Ecto neural progenitor cell (in vitro differentiated cells): ENCODE measurements at regions not wholly inside any gene's neighbourhood (a gene's known extent, or its start where the extent isn't known, plus 50 kb on each side); places are given as distances from the start of the nearest gene placed in this dataset.

Experiments
- DNase-seq: peaks from one replicate; pipeline ENCODE4 v3.0.0-alpha.2; 2018; ENCODE audit warnings: low spot score

GRCh38 chr13:103328899-103329298 is 262.7 kb upstream of the SLC10A2 start:
- DNase-seq, result no peak

DNA sequence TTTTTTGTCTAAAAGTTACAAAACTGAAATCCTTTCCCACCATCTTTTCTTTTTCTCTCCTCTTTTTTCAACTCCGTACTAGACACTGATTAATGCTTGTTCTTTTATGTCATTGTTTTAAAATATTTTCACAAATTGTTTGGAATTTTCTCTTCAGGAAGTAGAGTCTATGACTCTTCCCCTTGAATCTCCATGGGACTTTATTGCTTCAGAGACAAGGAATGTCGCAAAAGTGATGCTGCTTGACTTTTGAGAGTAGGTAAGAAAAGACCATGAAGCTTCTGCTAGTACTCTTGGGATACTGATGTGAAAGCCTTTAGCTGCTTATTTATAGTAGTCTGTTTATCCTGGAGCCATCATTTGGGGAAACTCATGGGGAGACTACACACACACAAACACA is 260.1 kb upstream of the SLC10A2 start:
- DNase-seq, result no peak

DNA sequence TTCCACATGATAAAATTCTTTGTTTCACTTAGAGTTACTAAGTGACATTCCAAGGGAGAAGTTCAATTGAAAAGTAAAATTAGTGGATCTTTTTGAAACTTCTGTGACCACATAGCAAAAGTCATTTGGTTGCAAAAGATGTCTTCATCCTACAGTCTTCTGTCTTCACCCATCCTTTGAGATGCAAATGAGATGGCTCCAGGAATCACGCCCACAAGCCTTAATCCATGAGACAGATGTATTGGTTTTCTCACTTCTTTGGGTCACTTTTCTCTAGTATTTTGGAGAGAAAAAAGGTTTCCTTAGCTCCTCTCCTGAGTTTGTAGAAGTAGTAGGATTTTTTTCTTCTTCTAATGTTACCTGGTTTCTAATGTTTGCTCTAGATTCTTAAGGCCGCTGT is 259.5 kb upstream of the SLC10A2 start:
- no peak for DNase-seq

DNA sequence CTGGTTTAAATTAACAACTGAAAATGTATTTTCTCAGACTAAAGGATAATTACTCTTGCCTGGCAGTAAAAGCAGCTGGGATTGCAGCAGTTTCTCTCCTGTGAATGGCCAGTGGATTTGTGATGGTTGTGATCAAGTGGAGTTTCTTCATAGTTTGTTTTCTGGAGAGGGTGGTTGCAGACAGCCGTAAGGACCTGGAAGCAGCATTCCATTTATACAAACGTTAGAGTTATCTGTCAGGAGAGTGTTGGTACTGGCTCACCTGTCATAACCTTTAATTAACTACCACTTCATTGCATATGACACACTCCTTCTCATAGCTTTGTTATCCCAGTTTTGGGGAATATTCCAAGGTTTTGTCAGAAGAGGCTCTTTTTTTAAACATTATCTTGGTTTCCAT is 258.4 kb upstream of the SLC10A2 start:
- DNase-seq, result no peak

DNA sequence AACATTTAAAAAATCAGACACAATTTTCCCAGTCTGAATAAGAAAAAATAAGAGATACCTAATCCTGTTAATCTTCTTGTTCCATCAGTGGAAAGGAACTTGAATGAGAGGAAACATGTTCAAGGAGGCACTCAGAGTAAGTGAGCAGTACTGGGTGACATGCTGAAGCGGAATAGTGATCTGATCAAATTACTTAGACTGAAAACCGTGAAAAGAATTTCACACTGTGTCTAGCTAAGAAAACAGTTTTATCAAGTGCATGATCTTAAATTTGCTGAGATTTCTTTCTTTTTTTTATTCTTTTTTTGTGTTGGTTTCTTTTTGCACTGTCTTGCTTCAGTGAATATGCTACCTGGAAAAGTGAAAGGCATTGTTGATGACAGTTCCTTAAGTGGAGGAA is 249.5 kb upstream of the SLC10A2 start:
- no peak for DNase-seq

GRCh38 chr13:103312467-103312866 is 246.2 kb upstream of the SLC10A2 start:
- no peak for DNase-seq

- DNase-seq, result no peak
Measured at GRCh38 chr13:103308667-103309066, 242.4 kb upstream of the SLC10A2 start.

GRCh38 chr13:103306163-103306562 is 239.9 kb upstream of the SLC10A2 start:
- DNase-seq, result no peak

DNA sequence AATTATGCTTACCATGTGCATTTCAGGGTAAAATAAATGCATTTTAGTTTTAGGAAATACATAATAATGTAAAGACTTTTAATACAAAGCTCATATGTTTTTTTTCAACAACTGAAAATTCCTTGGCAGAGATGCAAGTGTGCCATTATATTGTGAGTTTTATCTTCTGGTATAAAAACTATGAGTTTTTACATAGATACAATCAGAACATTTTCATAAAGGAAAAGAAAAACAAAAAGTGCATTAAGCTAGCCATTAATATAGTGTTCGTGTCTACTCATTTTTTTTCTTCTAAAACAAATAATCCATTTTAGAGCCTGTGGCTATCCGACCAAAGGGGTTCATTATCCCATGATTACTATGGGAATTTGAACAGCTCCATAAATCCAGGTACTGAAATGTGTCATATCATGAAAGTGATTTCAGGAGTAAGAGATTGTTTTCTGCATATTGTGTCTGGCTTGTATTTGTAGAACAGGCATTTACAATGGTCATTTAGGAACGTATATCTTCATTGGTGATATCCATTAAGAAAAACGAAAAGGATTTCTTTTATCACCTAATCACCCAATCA is 236.9 kb upstream of the SLC10A2 start:
- DNase-seq, result no peak

GRCh38 chr13:103302676-103303075 is 236.5 kb upstream of the SLC10A2 start:
- no peak for DNase-seq

DNA sequence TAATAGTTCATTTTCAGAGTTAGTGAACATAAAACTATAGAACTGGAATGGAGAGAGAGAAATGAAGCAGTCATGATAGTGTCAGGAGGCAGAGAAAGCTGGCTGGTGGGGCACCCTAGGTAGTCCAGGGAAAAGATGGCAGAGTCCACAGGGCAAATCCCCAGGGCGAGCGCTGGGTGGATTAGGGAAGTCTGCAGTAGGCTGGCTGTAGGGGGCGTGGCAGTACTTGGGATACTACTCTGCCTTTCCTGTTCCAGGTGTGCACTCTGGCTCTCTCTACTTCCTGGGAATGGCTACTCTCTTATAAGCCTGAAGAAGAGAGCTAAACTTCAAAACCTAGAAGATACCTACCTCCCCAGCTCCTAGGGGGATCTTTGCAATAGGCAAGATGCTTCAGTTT is 232.9 kb upstream of the SLC10A2 start:
- no peak for DNase-seq

- DNase-seq, result no peak
Measured at GRCh38 chr13:103297083-103297482, 230.9 kb upstream of the SLC10A2 start.

DNA sequence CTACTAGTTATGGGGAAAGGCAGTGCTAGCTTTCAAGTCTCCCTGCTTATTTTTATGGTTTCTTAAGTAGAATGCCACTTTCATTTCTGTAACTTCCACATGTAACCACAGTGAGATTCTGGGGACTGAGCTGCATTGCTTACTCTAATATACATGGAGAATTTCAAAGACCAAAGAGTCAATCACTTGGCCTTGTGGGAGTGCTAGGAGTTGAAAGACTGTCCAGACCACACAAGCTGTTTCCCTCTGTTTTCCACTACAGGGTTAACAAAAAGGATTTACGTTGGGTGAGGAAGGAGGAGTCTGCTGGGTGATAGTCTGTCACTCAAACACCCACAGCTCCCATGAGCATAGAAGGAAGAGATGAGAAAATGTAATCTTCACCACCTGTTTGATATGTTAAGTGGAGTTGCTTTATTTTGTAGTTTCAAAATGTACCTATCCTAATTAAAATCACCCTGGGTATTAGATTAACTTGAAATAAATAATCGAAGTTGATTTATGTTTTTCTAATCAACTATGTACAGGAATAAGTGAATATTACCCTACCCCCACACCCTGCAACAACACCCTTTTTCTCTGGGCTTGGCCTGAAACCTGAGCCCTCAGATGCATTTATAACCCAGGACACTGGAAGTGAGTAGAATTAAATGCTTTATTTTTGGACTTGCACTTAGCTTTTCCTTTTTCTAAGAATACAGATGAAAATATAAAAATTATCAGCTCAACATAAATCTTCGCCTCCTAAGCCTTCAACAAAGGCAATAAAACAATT is 225.8 kb upstream of the SLC10A2 start:
- no peak for DNase-seq

DNA sequence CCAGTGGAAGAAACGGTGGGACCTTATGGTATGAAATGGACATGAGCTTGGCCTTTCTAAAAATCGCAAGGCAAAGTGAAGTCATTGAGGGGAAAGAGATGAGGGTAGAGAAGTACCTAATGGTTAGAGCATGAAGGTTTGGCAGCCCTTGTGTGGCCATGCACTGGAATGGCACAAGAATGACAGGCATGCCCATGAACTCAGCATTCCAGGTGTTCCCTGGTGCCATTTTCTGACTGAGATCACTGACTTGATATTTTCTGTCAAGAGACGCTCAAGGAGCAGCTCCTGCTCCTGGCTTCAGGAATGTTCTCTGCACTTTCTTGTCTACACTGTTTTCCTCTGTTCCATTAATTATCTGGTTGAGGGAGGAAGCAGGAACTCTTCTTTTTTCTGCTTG is 225.0 kb upstream of the SLC10A2 start:
- DNase-seq, result no peak

- no peak for DNase-seq
Measured at GRCh38 chr13:103289681-103290080, 223.5 kb upstream of the SLC10A2 start.

- DNase-seq, result no peak
Measured at GRCh38 chr13:103288114-103288513, 221.9 kb upstream of the SLC10A2 start.

DNA sequence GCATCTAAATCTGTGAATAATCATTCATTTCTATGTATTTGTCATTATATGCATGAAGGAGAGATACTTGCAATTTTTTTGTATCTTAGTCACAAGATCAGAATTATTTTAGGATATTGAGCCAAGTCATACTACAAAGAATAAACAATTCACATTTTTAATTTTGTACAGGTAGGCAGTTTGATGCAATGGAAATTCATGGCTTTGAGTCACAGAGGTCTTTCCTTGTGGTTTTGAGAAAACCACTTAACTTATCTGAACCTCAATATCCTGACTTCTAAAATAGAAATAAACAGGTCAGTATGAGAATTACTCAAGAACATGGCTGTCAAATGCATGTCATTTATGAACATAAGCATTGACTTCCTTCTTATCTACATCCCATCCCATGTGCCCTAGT is 221.4 kb upstream of the SLC10A2 start:
- no peak for DNase-seq

DNA sequence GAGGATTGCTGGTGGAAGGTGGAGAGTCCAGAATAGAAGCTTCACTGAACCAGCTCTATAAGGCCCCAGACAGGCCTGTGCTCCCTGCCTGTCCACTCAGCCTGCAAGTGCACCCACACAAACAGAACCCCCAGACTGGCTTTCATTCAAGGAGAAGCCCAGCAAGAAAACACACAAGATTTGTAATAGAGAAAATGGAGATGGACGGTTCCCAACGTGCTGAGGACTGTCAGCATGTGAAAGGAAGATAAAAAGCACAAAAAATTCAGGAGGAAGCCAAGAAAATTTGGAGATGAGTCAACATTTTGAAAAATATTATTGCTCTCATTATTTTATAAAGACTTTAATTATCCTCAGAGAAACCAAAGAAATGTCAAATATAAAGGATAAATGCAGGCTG is 218.2 kb upstream of the SLC10A2 start:
- DNase-seq, result no peak

DNA sequence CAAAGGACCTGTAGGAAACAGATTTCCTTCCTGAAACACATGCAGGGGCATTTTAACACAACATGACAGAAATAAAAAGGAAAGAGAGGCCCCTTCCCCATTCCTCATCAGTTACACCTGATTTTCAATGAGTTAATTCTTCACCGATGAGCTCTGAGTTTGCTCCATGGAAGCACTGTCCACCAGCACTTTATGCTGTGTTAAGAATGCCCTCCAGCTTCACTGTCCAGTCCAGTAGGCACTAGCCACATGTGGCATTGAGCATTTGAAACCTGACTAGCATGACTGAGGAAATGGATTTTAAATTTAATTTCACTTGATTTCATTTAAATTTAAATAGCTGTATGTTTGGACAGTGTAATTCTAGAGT is 217.2 kb upstream of the SLC10A2 start:
- no peak for DNase-seq

DNA sequence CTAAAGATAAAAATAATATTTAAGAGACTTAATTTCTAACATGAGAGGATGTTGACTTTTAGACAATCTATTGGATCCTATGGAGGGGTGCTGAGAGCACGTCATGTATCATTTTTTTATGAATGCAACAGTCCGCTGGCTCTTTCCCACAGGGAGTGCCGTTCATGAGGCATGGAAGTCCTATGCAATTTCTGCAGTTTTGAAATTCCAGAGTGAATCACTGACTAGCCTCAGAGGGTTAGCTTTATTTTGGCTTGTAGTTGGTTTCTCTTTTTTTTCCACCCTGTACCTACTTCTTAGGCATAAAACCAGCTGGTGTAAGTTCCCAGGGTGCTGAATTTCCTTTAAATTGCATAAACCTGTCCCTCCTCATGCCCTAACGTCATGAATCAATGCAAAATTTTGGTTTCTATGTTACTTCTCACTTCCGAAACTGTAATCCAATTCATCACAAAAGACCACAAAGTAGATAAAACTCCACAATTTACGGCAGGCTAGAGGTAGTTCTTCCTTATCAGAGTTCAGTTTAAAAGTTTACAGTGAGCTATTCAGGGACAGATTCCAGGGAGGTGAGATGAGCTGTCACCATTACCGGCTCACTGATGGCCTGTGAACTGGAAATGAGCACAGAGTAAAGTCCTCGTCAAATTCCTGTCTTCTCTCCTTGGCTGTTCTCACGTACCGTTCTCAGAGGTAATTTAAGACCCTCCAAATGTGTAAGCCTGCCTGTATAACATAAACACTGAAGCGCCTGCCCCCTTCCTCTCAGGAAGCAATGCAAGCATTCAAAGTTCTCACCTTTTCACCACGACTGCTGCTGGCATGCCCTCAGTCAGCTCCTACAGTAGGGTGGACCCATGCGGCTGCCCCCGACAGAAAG is 216.6 kb upstream of the SLC10A2 start:
- no peak for DNase-seq

- DNase-seq, result no peak
Measured at GRCh38 chr13:103277959-103278694, 211.9 kb upstream of the SLC10A2 start.

- no peak for DNase-seq
Measured at GRCh38 chr13:103276775-103277498, 210.7 kb upstream of the SLC10A2 start.
